Esophagus squamous epithelium (tissue), 4 donors: ENCODE measurements at regions not wholly inside any gene's neighbourhood (a gene's known extent, or its start where the extent isn't known, plus 50 kb on each side); places are given as distances from the start of the nearest gene placed in this dataset.

ENCODE experiments used
- CTCF ChIP-seq, 6 experiments: fragments of 450-650 bp in 4 of 6; fragments of 200-600 bp in 2 of 6; sonication (generic) in 2 of 6; IDR thresholded peaks; one replicate each; pipeline ENCODE4 v1.5.1; 2016 to 2019; ENCODE audit warnings: antibody characterized with exemption in 6 of 6, mild to moderate bottlenecking in 4 of 6, moderate library complexity in 4 of 6
- POLR2A ChIP-seq, 4 donors: fragments of 450-650 bp; IDR thresholded peaks; one replicate each; pipeline ENCODE4 v1.6.1; 2017; ENCODE audit warnings: antibody characterized with exemption in 4 of 4, mild to moderate bottlenecking in 4 of 4, moderate library complexity in 3 of 4

GRCh38 chr16:82319038-82319437 lies 149.0 kb upstream of the MPHOSPH6 start:
- TF ChIP-seq POLR2A (IDR thresholded peaks at IDR 0.05), result no peak
- TF ChIP-seq CTCF (IDR thresholded peaks at IDR 0.05), result no peak
